ENCODE measurements at regions not wholly inside any gene's neighbourhood (a gene's known extent, or its start where the extent isn't known, plus 50 kb on each side); places are given as distances from the start of the nearest gene placed in this dataset.

DNA sequence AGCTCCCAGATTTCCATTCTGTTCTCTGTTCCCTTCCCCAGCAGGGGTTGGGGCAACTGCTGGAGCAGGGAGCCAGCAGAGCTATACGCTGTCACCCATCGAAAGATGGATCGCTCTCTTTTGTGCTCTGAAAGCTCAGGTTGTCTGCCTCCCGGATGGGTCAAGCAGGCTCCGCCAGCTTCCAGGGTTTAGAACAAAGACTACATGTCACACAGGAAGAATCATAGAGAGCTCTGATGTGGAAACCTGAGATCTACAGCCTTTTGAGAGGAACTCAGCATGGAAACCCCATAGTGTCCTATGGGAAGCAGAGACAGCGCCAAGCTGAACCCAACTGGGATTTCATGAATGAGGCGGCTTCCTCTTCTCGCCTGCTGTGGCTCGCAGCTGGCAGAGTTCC is 205.4 kb downstream of the HS3ST1 start:
- H3K4me3 ChIP-seq: no peak overlapping the region
- no peak for DNase-seq (ENCODE audit: extremely low spot score)
- no peak overlapping the region for H3K27ac ChIP-seq (replicated peaks in 1 of 4)
- H3K36me3 ChIP-seq: no peaks in the 10 kb centered on the region
- H3K27me3 ChIP-seq: peaks cover 0 to 3% (median 0%) of the 10 kb centered on the region in 4 donors
- 56% methylated on average over 9 of the region's 9 CpGs for WGBS
- H3K4me1 ChIP-seq: no peaks in the 10 kb centered on the region
- H3K9me3 ChIP-seq: no peaks in the 10 kb centered on the region
- intact Hi-C loops (cut with DNase I): no loop called here
- TF ChIP-seq POLR2AphosphoS5 (IDR thresholded peaks at IDR 0.05): no peak
- TF ChIP-seq, protein P1, sequence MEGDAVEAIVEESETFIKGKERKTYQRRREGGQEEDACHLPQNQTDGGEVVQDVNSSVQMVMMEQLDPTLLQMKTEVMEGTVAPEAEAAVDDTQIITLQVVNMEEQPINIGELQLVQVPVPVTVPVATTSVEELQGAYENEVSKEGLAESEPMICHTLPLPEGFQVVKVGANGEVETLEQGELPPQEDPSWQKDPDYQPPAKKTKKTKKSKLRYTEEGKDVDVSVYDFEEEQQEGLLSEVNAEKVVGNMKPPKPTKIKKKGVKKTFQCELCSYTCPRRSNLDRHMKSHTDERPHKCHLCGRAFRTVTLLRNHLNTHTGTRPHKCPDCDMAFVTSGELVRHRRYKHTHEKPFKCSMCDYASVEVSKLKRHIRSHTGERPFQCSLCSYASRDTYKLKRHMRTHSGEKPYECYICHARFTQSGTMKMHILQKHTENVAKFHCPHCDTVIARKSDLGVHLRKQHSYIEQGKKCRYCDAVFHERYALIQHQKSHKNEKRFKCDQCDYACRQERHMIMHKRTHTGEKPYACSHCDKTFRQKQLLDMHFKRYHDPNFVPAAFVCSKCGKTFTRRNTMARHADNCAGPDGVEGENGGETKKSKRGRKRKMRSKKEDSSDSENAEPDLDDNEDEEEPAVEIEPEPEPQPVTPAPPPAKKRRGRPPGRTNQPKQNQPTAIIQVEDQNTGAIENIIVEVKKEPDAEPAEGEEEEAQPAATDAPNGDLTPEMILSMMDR (IDR thresholded peaks at IDR 0.05): no peak
- no peak for TF ChIP-seq POLR2A (IDR thresholded peaks at IDR 0.05; ENCODE audit: low read depth)
- TF ChIP-seq EP300 (IDR thresholded peaks at IDR 0.05): no peak

DNA sequence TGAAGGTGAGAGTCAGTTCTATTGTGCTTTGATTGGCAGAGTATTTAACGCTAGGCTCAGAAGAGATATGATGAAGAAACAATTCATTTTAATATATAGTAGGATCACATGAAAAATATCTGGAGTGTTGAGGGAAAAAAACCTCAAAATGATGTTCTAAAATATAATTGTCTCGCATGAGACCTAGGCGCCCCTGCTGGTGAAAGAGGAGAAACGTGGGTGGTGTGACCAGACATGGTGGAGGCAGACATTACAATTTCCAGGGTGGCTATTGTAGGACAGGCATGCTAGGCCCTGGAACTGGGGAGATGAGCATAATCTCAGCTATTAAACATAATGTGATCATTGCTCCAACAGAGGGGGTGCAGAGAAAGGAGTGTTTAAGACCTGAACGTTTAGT is 210.0 kb downstream of the HS3ST1 start:
- H3K36me3 ChIP-seq: no peaks in the 10 kb centered on the region
- TF ChIP-seq, protein P1 (IDR thresholded peaks at IDR 0.05): no peak
- TF ChIP-seq POLR2A (IDR thresholded peaks at IDR 0.05; ENCODE audit: low read depth) (no peak), POLR2AphosphoS5 (IDR thresholded peaks at IDR 0.05) (no peak), EP300 (IDR thresholded peaks at IDR 0.05) (no peak)
- no peak overlapping the region for H3K4me3 ChIP-seq
- DNase-seq (ENCODE audit: extremely low spot score): no peak
- H3K9me3 ChIP-seq: no peaks in the 10 kb centered on the region
- H3K27me3 ChIP-seq: peaks cover 0 to 3% (median 0%) of the 10 kb centered on the region in 4 donors
- WGBS: 78% methylated on average over 5 of the region's 5 CpGs
- H3K4me1 ChIP-seq: no peaks in the 10 kb centered on the region
- H3K27ac ChIP-seq (replicated peaks in 1 of 4): no peak overlapping the region
- intact Hi-C loops (cut with DNase I): no loop called here

DNA sequence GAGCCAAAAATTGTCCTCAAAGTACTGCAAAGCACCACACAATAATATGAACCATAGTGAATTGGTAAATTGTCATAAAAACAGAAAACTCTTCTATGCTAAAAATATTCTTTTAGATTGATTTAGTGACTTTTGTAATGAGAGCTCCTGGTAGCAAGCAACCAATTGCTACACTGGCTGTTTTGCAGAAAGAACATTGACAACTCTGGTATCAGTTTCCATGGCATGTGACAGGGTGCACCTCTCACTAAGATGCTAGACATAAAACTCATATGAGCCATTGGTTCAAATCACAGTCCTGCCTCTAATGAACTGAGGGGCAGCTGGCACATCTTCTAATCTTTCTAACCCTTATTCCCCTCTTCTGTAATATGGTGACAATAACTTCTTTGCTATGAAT is 212.2 kb downstream of the HS3ST1 start:
- no peak for TF ChIP-seq POLR2A (IDR thresholded peaks at IDR 0.05; ENCODE audit: low read depth)
- intact Hi-C loops (cut with DNase I): no loop called here
- no peak for DNase-seq (ENCODE audit: extremely low spot score)
- Histone ChIP-seq H3K27ac (replicated peaks in 1 of 4) (no peak overlapping the region), H3K4me3 (no peak overlapping the region), H3K9me3 (no peaks in the 10 kb centered on the region), H3K36me3 (no peaks in the 10 kb centered on the region), H3K4me1 (no peaks in the 10 kb centered on the region), H3K27me3 (peaks cover 0 to 3% (median 0%) of the 10 kb centered on the region in 4 donors)

DNA sequence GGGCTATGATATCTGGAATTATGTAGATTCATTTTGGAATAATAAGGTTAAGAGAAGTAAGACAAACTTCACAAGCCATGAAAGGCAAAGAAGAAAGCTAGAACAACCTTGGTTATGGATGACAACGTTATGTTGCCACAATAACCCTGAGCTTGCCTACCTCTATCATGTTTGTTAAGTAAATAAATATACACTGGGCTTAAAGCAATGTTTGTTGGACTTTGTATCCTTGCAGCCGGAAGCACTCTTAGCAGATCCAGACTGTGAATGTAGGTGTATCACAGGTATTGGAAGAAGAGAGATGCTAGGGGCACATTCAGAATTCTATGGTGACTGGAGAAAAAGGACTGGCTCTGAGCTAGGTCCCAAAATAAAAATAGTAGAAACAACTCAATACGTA is 214.4 kb downstream of the HS3ST1 start:
- intact Hi-C loops (cut with DNase I): no loop called here
- Histone ChIP-seq H3K27me3 (peaks cover 0 to 3% (median 0%) of the 10 kb centered on the region in 4 donors), H3K9me3 (no peaks in the 10 kb centered on the region), H3K36me3 (no peaks in the 10 kb centered on the region), H3K4me3 (no peak overlapping the region), H3K27ac (replicated peaks in 1 of 4) (no peak overlapping the region), H3K4me1 (no peaks in the 10 kb centered on the region)
- peak; percentile 50 for DNase-seq (ENCODE audit: extremely low spot score)
- 84% methylated on average over 3 of the region's 3 CpGs for WGBS
- no peak for TF ChIP-seq POLR2A (IDR thresholded peaks at IDR 0.05; ENCODE audit: low read depth)
- no peak for TF ChIP-seq POLR2AphosphoS5 (IDR thresholded peaks at IDR 0.05)
- TF ChIP-seq, protein P1 (IDR thresholded peaks at IDR 0.05): no peak
- no peak for TF ChIP-seq EP300 (IDR thresholded peaks at IDR 0.05)

DNA sequence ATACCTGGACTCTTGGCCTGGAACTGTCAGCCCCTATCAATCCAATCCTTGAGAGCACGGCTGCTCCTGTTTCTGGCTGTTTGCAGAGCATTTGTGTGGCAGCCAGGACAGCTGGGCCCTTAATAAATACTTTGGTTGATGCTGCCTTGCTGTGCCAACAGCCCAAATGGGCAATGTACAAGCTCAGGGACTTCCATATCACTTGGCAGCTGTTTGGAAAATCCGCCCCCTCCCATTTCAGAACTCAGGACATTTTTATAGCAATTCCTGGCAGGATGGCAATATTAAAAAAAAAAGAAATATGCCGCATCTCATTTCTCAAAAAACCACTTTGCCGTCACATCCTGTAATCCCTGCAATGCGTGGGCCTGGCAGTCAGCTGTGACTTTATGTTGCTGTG is 218.9 kb downstream of the HS3ST1 start:
- Histone ChIP-seq H3K27me3 (no peaks in the 10 kb centered on the region), H3K27ac (replicated peaks in 1 of 4) (no peak overlapping the region), H3K4me1 (no peaks in the 10 kb centered on the region), H3K36me3 (no peaks in the 10 kb centered on the region), H3K4me3 (no peak overlapping the region), H3K9me3 (peaks cover 0 to 14% (median 6%) of the 10 kb centered on the region in 4 donors)
- WGBS: 79% methylated on average over 5 of the region's 5 CpGs
- intact Hi-C loops (cut with DNase I): no loop called here
- no peak for DNase-seq (ENCODE audit: extremely low spot score)
- TF ChIP-seq POLR2A (IDR thresholded peaks at IDR 0.05; ENCODE audit: low read depth): no peak
- no peak for TF ChIP-seq POLR2AphosphoS5 (IDR thresholded peaks at IDR 0.05)
- TF ChIP-seq, protein P1 (IDR thresholded peaks at IDR 0.05): no peak
- TF ChIP-seq EP300 (IDR thresholded peaks at IDR 0.05): no peak
